Ovary (tissue), 3 donors: ENCODE measurements at regions not wholly inside any gene's neighbourhood (a gene's known extent, or its start where the extent isn't known, plus 50 kb on each side); places are given as distances from the start of the nearest gene placed in this dataset.

ENCODE experiments used
- CTCF ChIP-seq, 3 donors: fragments of 450-650 bp in 2 of 3; fragments of 200-600 bp in 1 of 3; IDR thresholded peaks; one replicate each; pipeline versions ENCODE4 v1.5.1 to v1.8.0; 2016 to 2022; ENCODE audit warnings: antibody characterized with exemption in 3 of 3, mild to moderate bottlenecking in 1 of 3
- EP300 ChIP-seq: sonication (generic); formaldehyde crosslinking; IDR thresholded peaks from one replicate; pipeline ENCODE4 v1.6.1; 2017; ENCODE audit warnings: antibody characterized with exemption
- POLR2A ChIP-seq: fragments of 450-650 bp; IDR thresholded peaks from one replicate; pipeline ENCODE4 v1.6.1; 2017; ENCODE audit warnings: antibody characterized with exemption, mild to moderate bottlenecking, moderate library complexity
- donor health status: DM: no; HTN: no; CAD: no.

GRCh38 chr2:14517731-14518130 is 114.8 kb upstream of the LRATD1 start:
- TF ChIP-seq CTCF (IDR thresholded peaks at IDR 0.05), result no peak
- TF ChIP-seq POLR2A, result no peak
- TF ChIP-seq EP300, result no peak
